B cell (primary cell): ENCODE measurements at regions not wholly inside any gene's neighbourhood (a gene's known extent, or its start where the extent isn't known, plus 50 kb on each side); places are given as distances from the start of the nearest gene placed in this dataset.

Source experiments
- CTCF ChIP-seq: fragments of 200-600 bp; IDR thresholded peaks from one replicate; pipeline ENCODE4 v1.8.0; 2022; ENCODE audit warnings: antibody characterized with exemption, mild to moderate bottlenecking
- EZH2 ChIP-seq: IDR thresholded peaks from 2 replicates; pipeline ENCODE4 v1.6.1; 2012; ENCODE audit warnings: borderline replicate concordance, low read depth, mild to moderate bottlenecking, moderate library complexity, low read length; ENCODE audit not compliant: insufficient read depth, poor library complexity, severe bottlenecking

GRCh38 chr2:222042666-222043065 lies 256.1 kb downstream of the PAX3 start:
- TF ChIP-seq CTCF (no peak), EZH2 (no peak)
